ENCODE measurements at regions not wholly inside any gene's neighbourhood (a gene's known extent, or its start where the extent isn't known, plus 50 kb on each side); places are given as distances from the start of the nearest gene placed in this dataset.
A peak's percentile ranks its signal among the peaks of the same experiment; 100 is the strongest.

DNA sequence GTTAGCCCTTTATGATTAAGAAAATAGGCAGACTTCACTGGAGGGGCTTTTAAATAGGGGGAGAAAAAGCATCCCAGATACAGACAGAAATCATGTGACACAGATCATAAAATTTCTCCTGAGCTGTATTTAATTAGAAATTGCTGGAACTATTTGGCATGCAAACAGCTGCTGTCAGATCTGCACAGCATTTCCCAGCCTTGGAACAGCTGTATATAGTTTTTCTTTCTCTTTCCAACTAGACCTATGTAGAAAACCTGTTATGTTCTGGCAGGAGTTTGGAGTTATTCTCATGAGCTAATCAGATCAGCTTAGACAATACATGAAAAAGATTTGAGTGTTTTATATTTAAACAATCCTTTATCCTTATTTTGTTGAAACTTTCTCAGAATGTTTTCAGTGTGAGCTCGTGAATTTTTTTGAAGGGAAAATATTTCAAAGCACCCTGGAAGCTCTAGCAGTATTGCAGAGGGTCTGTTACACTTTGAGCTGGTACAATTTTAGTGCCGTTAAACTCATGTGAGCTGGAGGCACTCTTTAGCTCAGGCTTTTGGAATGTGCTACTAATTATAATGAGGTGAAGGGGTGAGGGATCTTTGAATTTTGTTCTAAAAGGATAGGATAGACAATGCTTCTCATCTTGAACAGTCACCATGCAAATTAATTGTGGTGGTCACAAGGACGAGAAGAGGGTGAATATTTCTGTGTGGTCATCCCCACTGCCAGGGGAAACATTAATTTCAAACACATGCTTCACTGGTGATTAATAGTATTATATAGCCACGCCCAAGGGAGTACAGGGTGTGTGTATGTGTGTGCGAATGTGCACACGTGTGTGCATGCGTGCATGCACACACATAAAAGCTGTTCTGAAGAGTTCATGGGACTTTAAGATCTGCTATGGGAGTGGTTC, 239.4 kb upstream of the FBXL7 start:
- no peak for DNase-seq
- no peaks in the 10 kb centered on the region for H3F3A ChIP-seq (replicated peaks; ENCODE audit: insufficient read depth)
- H3K4me1 ChIP-seq (ENCODE audit: control insufficient read depth in 1 of 2, insufficient read depth in 2 of 2, low read depth in 1 of 2, low read length in 1 of 2), result peaks cover 0 to 11% of the 10 kb centered on the region in 2 experiments; a peak in 2 of 4 replicates
- no peaks in the 10 kb centered on the region for H3K36me3 ChIP-seq (replicated peaks in 1 of 2; ENCODE audit: control insufficient read depth in 1 of 2, insufficient read depth in 2 of 2, low read length in 1 of 2)
- no peaks in the 10 kb centered on the region for H3K9me3 ChIP-seq
- H3K9ac ChIP-seq, result no peak overlapping the region
- no peaks in the 10 kb centered on the region for H3K9me2 ChIP-seq
- no peaks in the 10 kb centered on the region for H3K27me3 ChIP-seq (ENCODE audit: insufficient read depth)
- WGBS (ENCODE audit: low lambda C conversion rate), result 52% methylated on average over 7 of the region's 7 CpGs
- ChIA-PET CTCF (interaction anchor here (1.1 kb wide), 1 partner anchor 18 kb away, joined by 3 read pairs; no protein-coding TSS in a partner anchor), POLR2A (no interaction called here)
- TF ChIP-seq EP300 (IDR thresholded peaks at IDR 0.05; ENCODE audit: borderline replicate concordance in 1 of 2, low read depth in 1 of 2, low read length in 1 of 2) (peak in 1 of 2 experiments; percentile 53; a peak in 1 of 4 replicates), CHD2 (IDR thresholded peaks at IDR 0.05; ENCODE audit: low read length, partially characterized antibody) (no peak)
- H3K27ac ChIP-seq (ENCODE audit: low read depth in 2 of 2, low read length in 1 of 2), result no peak overlapping the region; a peak in 1 of 4 replicates
- H3K79me2 ChIP-seq (ENCODE audit: insufficient read depth), result no peaks in the 10 kb centered on the region
- no peak overlapping the region for H2AFZ ChIP-seq (ENCODE audit: low read depth)
- H3K4me3 ChIP-seq (ENCODE audit: low read depth in 2 of 2, low read length in 1 of 2), result no peak overlapping the region
- no peak overlapping the region for H3K4me2 ChIP-seq
- no peaks in the 10 kb centered on the region for H4K20me1 ChIP-seq (ENCODE audit: insufficient read depth)

DNA sequence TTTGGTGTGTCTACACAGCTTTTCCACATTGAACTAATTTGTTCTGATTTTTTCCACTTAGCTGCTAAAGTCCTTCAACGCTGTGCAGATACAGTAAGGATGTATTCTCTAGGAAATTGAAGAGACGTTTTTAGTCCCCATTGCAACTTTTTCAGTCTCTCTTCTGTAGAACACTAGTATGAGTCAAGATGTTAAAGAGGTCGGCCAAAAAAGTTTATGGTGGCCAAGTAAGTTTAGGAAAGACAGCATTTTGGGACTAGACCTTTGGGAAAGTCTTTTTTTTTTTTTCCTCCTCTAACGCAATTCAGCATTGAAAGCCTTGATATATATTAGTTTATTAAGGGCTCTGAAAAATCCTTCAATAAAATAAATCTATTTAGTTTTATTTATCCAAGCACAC, 243.5 kb upstream of the FBXL7 start:
- Histone ChIP-seq H3K9ac (no peak overlapping the region), H3K4me1 (ENCODE audit: control insufficient read depth in 1 of 2, insufficient read depth in 2 of 2, low read depth in 1 of 2, low read length in 1 of 2) (peaks cover 0 to 7% of the 10 kb centered on the region in 2 experiments; a peak in 2 of 4 replicates), H4K20me1 (ENCODE audit: insufficient read depth) (no peaks in the 10 kb centered on the region), H3K79me2 (ENCODE audit: insufficient read depth) (no peaks in the 10 kb centered on the region), H3K36me3 (replicated peaks in 1 of 2; ENCODE audit: control insufficient read depth in 1 of 2, insufficient read depth in 2 of 2, low read length in 1 of 2) (no peaks in the 10 kb centered on the region), H3K4me3 (ENCODE audit: low read depth in 2 of 2, low read length in 1 of 2) (no peak overlapping the region), H3K27me3 (ENCODE audit: insufficient read depth) (no peaks in the 10 kb centered on the region), H3F3A (replicated peaks; ENCODE audit: insufficient read depth) (no peaks in the 10 kb centered on the region), H3K27ac (ENCODE audit: low read depth in 2 of 2, low read length in 1 of 2) (no peak overlapping the region), H3K9me2 (no peaks in the 10 kb centered on the region), H3K4me2 (no peak overlapping the region), H2AFZ (ENCODE audit: low read depth) (no peak overlapping the region), H3K9me3 (no peaks in the 10 kb centered on the region)
- 31% methylated on average over 4 of the region's 4 CpGs for WGBS (ENCODE audit: low lambda C conversion rate)
- DNase-seq, result no peak
- ChIA-PET CTCF (interaction anchor here (0.9 kb wide), 1 partner anchor 151 kb away, joined by 3 read pairs; no protein-coding TSS in a partner anchor), POLR2A (no interaction called here)
- no peak for TF ChIP-seq RFX5 (IDR thresholded peaks at IDR 0.05; ENCODE audit: low read length)
- no peak for TF ChIP-seq RAD21 (IDR thresholded peaks at IDR 0.05; ENCODE audit: low read length)
- no peak for TF ChIP-seq RXRA (IDR thresholded peaks at IDR 0.05; ENCODE audit: borderline replicate concordance, low read depth)
- no peak for TF ChIP-seq NRF1 (IDR thresholded peaks at IDR 0.05; ENCODE audit: low read depth, low read length)
- TF ChIP-seq EZH2phosphoT487 (IDR thresholded peaks at IDR 0.05; ENCODE audit: borderline replicate concordance, low read depth), result no peak
- no peak for TF ChIP-seq FOXM1 (IDR thresholded peaks at IDR 0.05; ENCODE audit: low read depth)
- TF ChIP-seq FOSL2 (IDR thresholded peaks at IDR 0.05; ENCODE audit: borderline replicate concordance, low read depth), result no peak
- no peak for TF ChIP-seq FOXJ3 (CRISPR knock-in tag; IDR thresholded peaks at IDR 0.05)
- TF ChIP-seq EP300 (IDR thresholded peaks at IDR 0.05; ENCODE audit: borderline replicate concordance in 1 of 2, low read depth in 1 of 2, low read length in 1 of 2), result no peak
- no peak for TF ChIP-seq YY1 (IDR thresholded peaks at IDR 0.05; ENCODE audit: low read depth)
- TF ChIP-seq, protein P1, sequence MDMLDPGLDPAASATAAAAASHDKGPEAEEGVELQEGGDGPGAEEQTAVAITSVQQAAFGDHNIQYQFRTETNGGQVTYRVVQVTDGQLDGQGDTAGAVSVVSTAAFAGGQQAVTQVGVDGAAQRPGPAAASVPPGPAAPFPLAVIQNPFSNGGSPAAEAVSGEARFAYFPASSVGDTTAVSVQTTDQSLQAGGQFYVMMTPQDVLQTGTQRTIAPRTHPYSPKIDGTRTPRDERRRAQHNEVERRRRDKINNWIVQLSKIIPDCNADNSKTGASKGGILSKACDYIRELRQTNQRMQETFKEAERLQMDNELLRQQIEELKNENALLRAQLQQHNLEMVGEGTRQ (IDR thresholded peaks at IDR 0.05; ENCODE audit: borderline replicate concordance, low read depth, low read length), result no peak
- TF ChIP-seq JUND (IDR thresholded peaks at IDR 0.05), result no peak
- no peak for TF ChIP-seq GATA2 (CRISPR knock-in tag; IDR thresholded peaks at IDR 0.05)
- TF ChIP-seq, protein P2, sequence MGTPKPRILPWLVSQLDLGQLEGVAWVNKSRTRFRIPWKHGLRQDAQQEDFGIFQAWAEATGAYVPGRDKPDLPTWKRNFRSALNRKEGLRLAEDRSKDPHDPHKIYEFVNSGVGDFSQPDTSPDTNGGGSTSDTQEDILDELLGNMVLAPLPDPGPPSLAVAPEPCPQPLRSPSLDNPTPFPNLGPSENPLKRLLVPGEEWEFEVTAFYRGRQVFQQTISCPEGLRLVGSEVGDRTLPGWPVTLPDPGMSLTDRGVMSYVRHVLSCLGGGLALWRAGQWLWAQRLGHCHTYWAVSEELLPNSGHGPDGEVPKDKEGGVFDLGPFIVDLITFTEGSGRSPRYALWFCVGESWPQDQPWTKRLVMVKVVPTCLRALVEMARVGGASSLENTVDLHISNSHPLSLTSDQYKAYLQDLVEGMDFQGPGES (IDR thresholded peaks at IDR 0.05; ENCODE audit: low read depth, low read length), result no peak
- no peak for TF ChIP-seq TEAD4 (IDR thresholded peaks at IDR 0.05; ENCODE audit: borderline replicate concordance, insufficient read depth)
- TF ChIP-seq SMC3 (IDR thresholded peaks at IDR 0.05; ENCODE audit: low read depth, low read length), result no peak
- no peak for TF ChIP-seq TCF12 (IDR thresholded peaks at IDR 0.05)

Measured in SK-N-SH (cell line).